Astrocyte of the spinal cord (primary cell): ENCODE measurements at regions not wholly inside any gene's neighbourhood (a gene's known extent, or its start where the extent isn't known, plus 50 kb on each side); places are given as distances from the start of the nearest gene placed in this dataset.

Experiments
- DNase-seq: peaks from one replicate; pipeline ENCODE4 v3.0.0; 2011; ENCODE audit warnings: low read depth, low spot score
- H3K4me3 ChIP-seq: 2 replicates; pipeline ENCODE4 v1.5.1; 2011; ENCODE audit warnings: low read depth, mild to moderate bottlenecking, low read length, moderate library complexity
- CTCF ChIP-seq: IDR thresholded peaks from 2 replicates; pipeline ENCODE4 v1.5.1; 2012; ENCODE audit warnings: low read depth, mild to moderate bottlenecking, low read length, inconsistent platforms
- in situ Hi-C: cut with HindIII; loops from 2 replicates; pipeline ENCODE4 v1.10.0; 2017; ENCODE audit warnings: low sequenced_read_pairs

- DNase-seq: no peak
- in situ Hi-C loops: no loop called here
- TF ChIP-seq CTCF: no peak
- no peak overlapping the region for H3K4me3 ChIP-seq
Measured at GRCh38 chr18:38900445-38900844, 1334.8 kb upstream of the CELF4 start.

GRCh38 chr18:38900031-38900430 lies 1334.4 kb upstream of the CELF4 start:
- no peak overlapping the region for H3K4me3 ChIP-seq
- DNase-seq: no peak
- in situ Hi-C loops: no loop called here
- no peak for TF ChIP-seq CTCF

GRCh38 chr18:38899252-38899651 lies 1333.7 kb upstream of the CELF4 start:
- H3K4me3 ChIP-seq: no peak overlapping the region
- in situ Hi-C loops: no loop called here
- no peak for TF ChIP-seq CTCF
- DNase-seq: no peak

GRCh38 chr18:38898167-38898566 lies 1332.6 kb upstream of the CELF4 start:
- TF ChIP-seq CTCF: no peak
- DNase-seq: no peak
- no peak overlapping the region for H3K4me3 ChIP-seq
- in situ Hi-C loops: no loop called here

GRCh38 chr18:38895560-38895959 lies 1330.0 kb upstream of the CELF4 start:
- no peak overlapping the region for H3K4me3 ChIP-seq
- in situ Hi-C loops: no loop called here
- DNase-seq: no peak
- no peak for TF ChIP-seq CTCF

GRCh38 chr18:38887671-38888020 lies 1322.0 kb upstream of the CELF4 start:
- H3K4me3 ChIP-seq: no peak overlapping the region
- in situ Hi-C loops: no loop called here
- no peak for DNase-seq
- TF ChIP-seq CTCF: no peak
